H1 (cell line): ENCODE measurements at regions not wholly inside any gene's neighbourhood (a gene's known extent, or its start where the extent isn't known, plus 50 kb on each side); places are given as distances from the start of the nearest gene placed in this dataset.

ENCODE experiments used
- CTBP2 ChIP-seq: IDR thresholded peaks from 2 replicates; pipeline ENCODE4 v1.7.0; 2011; ENCODE audit warnings: borderline replicate concordance, mild to moderate bottlenecking, moderate library complexity, mixed read lengths, low read length; ENCODE audit not compliant: insufficient read depth, insufficient read length
- TF ChIP-seq, protein P1 (sequence below): IDR thresholded peaks from 2 replicates; pipeline ENCODE4 v1.6.1; 2012; ENCODE audit warnings: inconsistent platforms

DNA sequence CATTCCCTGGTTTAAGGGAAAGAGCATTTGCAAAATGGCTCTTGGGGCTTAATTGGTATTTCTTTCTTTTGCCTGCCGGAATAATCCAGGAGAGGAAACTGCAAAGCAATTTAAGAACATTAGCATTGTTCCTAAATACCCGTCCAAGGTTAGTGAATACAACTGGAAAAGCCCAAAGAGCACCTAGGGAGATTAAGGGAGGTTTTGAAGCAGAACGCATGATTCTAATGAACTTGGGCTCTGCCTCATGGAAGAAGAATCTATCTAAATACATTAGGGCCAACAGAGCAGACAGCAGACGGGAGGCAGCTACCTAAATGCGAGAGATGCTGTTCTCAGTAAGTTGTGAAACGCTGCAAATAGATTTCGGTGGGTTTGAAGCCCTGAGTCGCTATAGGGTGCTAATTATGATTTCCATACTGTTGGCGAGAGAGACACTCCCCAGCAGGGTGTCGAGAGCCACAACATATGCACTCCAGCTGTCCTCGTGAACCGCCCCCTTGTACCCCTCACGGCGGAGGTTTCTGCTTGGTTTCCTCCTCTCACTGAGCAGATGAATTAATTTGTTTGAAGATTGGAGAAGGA is 326.7 kb upstream of the CAMK1G start (continued):
- no peak for TF ChIP-seq CTBP2
- TF ChIP-seq, protein P1, sequence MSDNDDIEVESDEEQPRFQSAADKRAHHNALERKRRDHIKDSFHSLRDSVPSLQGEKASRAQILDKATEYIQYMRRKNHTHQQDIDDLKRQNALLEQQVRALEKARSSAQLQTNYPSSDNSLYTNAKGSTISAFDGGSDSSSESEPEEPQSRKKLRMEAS, result no peak
